Ovary (tissue), 3 donors: ENCODE measurements at regions not wholly inside any gene's neighbourhood (a gene's known extent, or its start where the extent isn't known, plus 50 kb on each side); places are given as distances from the start of the nearest gene placed in this dataset.

Experiments used
- EP300 ChIP-seq: sonication (generic); formaldehyde crosslinking; IDR thresholded peaks from one replicate; pipeline ENCODE4 v1.6.1; 2017; ENCODE audit warnings: antibody characterized with exemption
- POLR2A ChIP-seq: fragments of 450-650 bp; IDR thresholded peaks from one replicate; pipeline ENCODE4 v1.6.1; 2017; ENCODE audit warnings: antibody characterized with exemption, mild to moderate bottlenecking, moderate library complexity
- TF ChIP-seq, protein P1 (sequence below), 3 donors: fragments of 450-650 bp in 2 of 3; fragments of 200-600 bp in 1 of 3; IDR thresholded peaks; one replicate each; pipeline versions ENCODE4 v1.5.1 to v1.8.0; 2016 to 2022; ENCODE audit warnings: antibody characterized with exemption in 3 of 3, mild to moderate bottlenecking in 1 of 3
- donor health status: DM: no; HTN: no; CAD: no.

- TF ChIP-seq, protein P1, sequence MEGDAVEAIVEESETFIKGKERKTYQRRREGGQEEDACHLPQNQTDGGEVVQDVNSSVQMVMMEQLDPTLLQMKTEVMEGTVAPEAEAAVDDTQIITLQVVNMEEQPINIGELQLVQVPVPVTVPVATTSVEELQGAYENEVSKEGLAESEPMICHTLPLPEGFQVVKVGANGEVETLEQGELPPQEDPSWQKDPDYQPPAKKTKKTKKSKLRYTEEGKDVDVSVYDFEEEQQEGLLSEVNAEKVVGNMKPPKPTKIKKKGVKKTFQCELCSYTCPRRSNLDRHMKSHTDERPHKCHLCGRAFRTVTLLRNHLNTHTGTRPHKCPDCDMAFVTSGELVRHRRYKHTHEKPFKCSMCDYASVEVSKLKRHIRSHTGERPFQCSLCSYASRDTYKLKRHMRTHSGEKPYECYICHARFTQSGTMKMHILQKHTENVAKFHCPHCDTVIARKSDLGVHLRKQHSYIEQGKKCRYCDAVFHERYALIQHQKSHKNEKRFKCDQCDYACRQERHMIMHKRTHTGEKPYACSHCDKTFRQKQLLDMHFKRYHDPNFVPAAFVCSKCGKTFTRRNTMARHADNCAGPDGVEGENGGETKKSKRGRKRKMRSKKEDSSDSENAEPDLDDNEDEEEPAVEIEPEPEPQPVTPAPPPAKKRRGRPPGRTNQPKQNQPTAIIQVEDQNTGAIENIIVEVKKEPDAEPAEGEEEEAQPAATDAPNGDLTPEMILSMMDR (IDR thresholded peaks at IDR 0.05), result no peak
- TF ChIP-seq EP300 (no peak), POLR2A (no peak)
Measured at GRCh38 chrX:149069899-149070298, 435.2 kb downstream of the IDS start.
